ENCODE measurements at regions not wholly inside any gene's neighbourhood (a gene's known extent, or its start where the extent isn't known, plus 50 kb on each side); places are given as distances from the start of the nearest gene placed in this dataset.

DNA sequence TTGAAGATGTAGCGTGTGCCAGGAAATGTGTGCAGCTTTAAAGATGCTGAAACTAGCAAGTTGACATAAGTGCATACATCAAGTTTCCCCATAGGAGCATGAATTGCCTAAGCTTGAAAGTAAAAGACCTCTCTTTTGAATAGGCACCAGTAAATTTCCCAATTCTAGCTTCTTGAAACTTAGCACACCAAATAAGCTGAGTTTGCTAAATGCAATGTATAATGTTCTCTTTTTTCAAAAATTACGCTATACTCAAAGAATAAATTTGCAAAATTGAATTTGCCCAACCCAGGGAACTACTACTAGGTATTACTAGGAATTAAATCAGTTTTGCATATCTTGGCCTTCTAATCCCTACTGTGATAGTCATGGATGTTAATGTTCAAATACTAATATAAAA, 923.9 kb upstream of the LCORL start:
- no peaks in the 10 kb centered on the region for H3K4me1 ChIP-seq (ENCODE audit: control insufficient read depth, extremely low read depth, insufficient read depth, low read length)
- BruUV-seq (replicated peaks): no TSS peak
- ChIA-PET CTCF (interaction anchor here (0.9 kb wide), 1 partner anchor 8 kb away, joined by 3 read pairs; no protein-coding TSS in a partner anchor), POLR2A (no interaction called here)
- FAIRE-seq (no peak), DNase-seq (ENCODE audit: low read depth, low spot score) (no peak)
- no peak overlapping the region for H2AFZ ChIP-seq (ENCODE audit: low read depth, low read length)
- intact Hi-C loops (cut with micrococcal nuclease) (no loop called here), dilution Hi-C loops (cut with MboI; ENCODE audit: extremely low pct_ligation_motif_present, low sequenced_read_pairs) (no loop called here)
- no peaks in the 10 kb centered on the region for H3K9me1 ChIP-seq (replicated peaks; ENCODE audit: control insufficient read depth, extremely low read depth, insufficient read depth, low read length)
- no peaks in the 10 kb centered on the region for H3K79me2 ChIP-seq (ENCODE audit: control insufficient read depth, insufficient read depth, low read length)
- no peaks in the 10 kb centered on the region for H3K27me3 ChIP-seq (ENCODE audit: control insufficient read depth in 2 of 2, insufficient read depth in 2 of 2, low read length in 2 of 2)
- no peak overlapping the region for H3K4me2 ChIP-seq (ENCODE audit: insufficient read depth, low read length)
- H3K36me3 ChIP-seq (ENCODE audit: control insufficient read depth in 2 of 2, extremely low read depth in 1 of 2, insufficient read depth in 2 of 2, low read length in 2 of 2): no peaks in the 10 kb centered on the region
- no peak overlapping the region for H3K9ac ChIP-seq (replicated peaks; ENCODE audit: extremely low read depth, insufficient read depth, low read length)
- no peak overlapping the region for H3K4me3 ChIP-seq (replicated peaks in 1 of 3; ENCODE audit: insufficient read depth in 1 of 3, low read depth in 1 of 3, low read length in 3 of 3)
- no peaks in the 10 kb centered on the region for H3K9me3 ChIP-seq (replicated peaks; ENCODE audit: control insufficient read depth, insufficient read depth, low read length)
- H3K27ac ChIP-seq (ENCODE audit: insufficient read depth, low read depth, low read length): no peak overlapping the region
- H4K20me1 ChIP-seq (replicated peaks; ENCODE audit: control insufficient read depth, extremely low read depth, insufficient read depth, low read length): no peaks in the 10 kb centered on the region
- TF ChIP-seq POLR2A (IDR thresholded peaks at IDR 0.05; ENCODE audit: low read depth, low read length): no peak
- TF ChIP-seq JUN (IDR thresholded peaks at IDR 0.05; ENCODE audit: borderline replicate concordance, insufficient read depth, insufficient read length, low read depth): no peak
- TF ChIP-seq MYC (IDR thresholded peaks at IDR 0.05; ENCODE audit: low read depth, low read length): no peak
- no peak for TF ChIP-seq EZH2 (IDR thresholded peaks at IDR 0.05; ENCODE audit: borderline replicate concordance, low read depth, low read length, severe bottlenecking)
- TF ChIP-seq, protein P1, sequence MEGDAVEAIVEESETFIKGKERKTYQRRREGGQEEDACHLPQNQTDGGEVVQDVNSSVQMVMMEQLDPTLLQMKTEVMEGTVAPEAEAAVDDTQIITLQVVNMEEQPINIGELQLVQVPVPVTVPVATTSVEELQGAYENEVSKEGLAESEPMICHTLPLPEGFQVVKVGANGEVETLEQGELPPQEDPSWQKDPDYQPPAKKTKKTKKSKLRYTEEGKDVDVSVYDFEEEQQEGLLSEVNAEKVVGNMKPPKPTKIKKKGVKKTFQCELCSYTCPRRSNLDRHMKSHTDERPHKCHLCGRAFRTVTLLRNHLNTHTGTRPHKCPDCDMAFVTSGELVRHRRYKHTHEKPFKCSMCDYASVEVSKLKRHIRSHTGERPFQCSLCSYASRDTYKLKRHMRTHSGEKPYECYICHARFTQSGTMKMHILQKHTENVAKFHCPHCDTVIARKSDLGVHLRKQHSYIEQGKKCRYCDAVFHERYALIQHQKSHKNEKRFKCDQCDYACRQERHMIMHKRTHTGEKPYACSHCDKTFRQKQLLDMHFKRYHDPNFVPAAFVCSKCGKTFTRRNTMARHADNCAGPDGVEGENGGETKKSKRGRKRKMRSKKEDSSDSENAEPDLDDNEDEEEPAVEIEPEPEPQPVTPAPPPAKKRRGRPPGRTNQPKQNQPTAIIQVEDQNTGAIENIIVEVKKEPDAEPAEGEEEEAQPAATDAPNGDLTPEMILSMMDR (IDR thresholded peaks at IDR 0.05; ENCODE audit: extremely low read depth in 1 of 2, insufficient read depth in 1 of 2, low read depth in 1 of 2, low read length in 2 of 2): no peak
- TF ChIP-seq POLR2AphosphoS5 (IDR thresholded peaks at IDR 0.05; ENCODE audit: insufficient read depth, low read depth, low read length): no peak
- TF ChIP-seq FOS (IDR thresholded peaks at IDR 0.05; ENCODE audit: borderline replicate concordance, insufficient read depth, low read length): no peak
- TF ChIP-seq GATA2 (IDR thresholded peaks at IDR 0.05; ENCODE audit: insufficient read depth, insufficient read length, low read depth, low read length): no peak
- TF ChIP-seq, protein P2, sequence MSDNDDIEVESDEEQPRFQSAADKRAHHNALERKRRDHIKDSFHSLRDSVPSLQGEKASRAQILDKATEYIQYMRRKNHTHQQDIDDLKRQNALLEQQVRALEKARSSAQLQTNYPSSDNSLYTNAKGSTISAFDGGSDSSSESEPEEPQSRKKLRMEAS (IDR thresholded peaks at IDR 0.05; ENCODE audit: insufficient read depth, insufficient read length): no peak

All from endothelial cell of umbilical vein (primary cell).